Gastrocnemius medialis (tissue), 4 donors: ENCODE measurements at regions not wholly inside any gene's neighbourhood (a gene's known extent, or its start where the extent isn't known, plus 50 kb on each side); places are given as distances from the start of the nearest gene placed in this dataset.
"Not testable (repeated sequence)": the region's sequence is repeated elsewhere in the genome, so short reads cannot be mapped to it uniquely, and the experiment has no call there.

ENCODE experiments used
- ATAC-seq, 2 donors: fragments of 150-250 bp; one replicate each; pipeline ENCODE4 v1.9.1; 2016
- DNase-seq, 2 donors: peaks; one replicate each; pipeline ENCODE4 v3.0.0-alpha.2; 2019
- H3K27ac ChIP-seq, 4 donors: fragments of 200-600 bp; sonication (generic); 1 replicate in 1 of 4; 2 replicates in 3 of 4; pipeline ENCODE4 v1.5.1; 2016 to 2018; ENCODE audit warnings: mild to moderate bottlenecking in 2 of 4, moderate library complexity in 1 of 4
- H3K27me3 ChIP-seq, 3 donors: fragments of 200-600 bp; sonication (generic) in 2 of 3; 1 replicate in 1 of 3; 2 replicates in 2 of 3; pipeline versions ENCODE4 v1.5.1 to v1.6.0; 2016 to 2019; ENCODE audit warnings: mild to moderate bottlenecking in 1 of 3, moderate library complexity in 1 of 3
- H3K36me3 ChIP-seq, 2 donors: fragments of 200-600 bp; sonication (generic) in 1 of 2; one replicate each; pipeline ENCODE4 v1.5.1; 2017 to 2018
- H3K4me1 ChIP-seq, 2 donors: fragments of 200-600 bp; sonication (generic) in 1 of 2; one replicate each; pipeline ENCODE4 v1.5.1; 2016 to 2017; ENCODE audit warnings: mild to moderate bottlenecking in 2 of 2
- H3K4me3 ChIP-seq, 4 donors: fragments of 200-600 bp; sonication (generic) in 3 of 4; 1 replicate in 1 of 4; 2 replicates in 3 of 4; pipeline ENCODE4 v1.5.1; 2016 to 2019; ENCODE audit warnings: mild to moderate bottlenecking in 2 of 4
- H3K9me3 ChIP-seq, 3 donors: fragments of 200-600 bp; sonication (generic) in 2 of 3; 1 replicate in 1 of 3; 2 replicates in 2 of 3; pipeline ENCODE4 v1.5.1; 2016 to 2019
- POLR2A ChIP-seq, 2 donors: fragments of 450-650 bp; IDR thresholded peaks; one replicate each; pipeline ENCODE4 v1.6.1; 2017; ENCODE audit warnings: antibody characterized with exemption in 2 of 2, mild to moderate bottlenecking in 2 of 2, moderate library complexity in 2 of 2
- in situ Hi-C, 4 donors: fragments of 200-750 bp; cut with MboI; loops; one replicate each; pipeline versions ENCODE4 v1.15.0 to v1.8.0; 2017; ENCODE audit warnings: low sequenced_read_pairs in 4 of 4
- intact Hi-C: fragments of 100-400 bp; cut with DNase I; formaldehyde crosslinking; loops from one replicate; pipeline ENCODE4 v1.15.1; 2023; ENCODE audit warnings: low total_unique reads
- TF ChIP-seq, protein P1 (sequence below), 5 experiments: fragments of 450-650 bp in 3 of 5; fragments of 200-600 bp in 2 of 5; sonication (generic) in 2 of 5; IDR thresholded peaks in 4 of 5; conservative IDR thresholded peaks in 1 of 5; 1 replicate in 4 of 5; 2 replicates in 1 of 5; pipeline ENCODE4 v1.5.1; 2016 to 2019; ENCODE audit warnings: antibody characterized with exemption in 5 of 5, mild to moderate bottlenecking in 3 of 5, moderate library complexity in 3 of 5

DNA sequence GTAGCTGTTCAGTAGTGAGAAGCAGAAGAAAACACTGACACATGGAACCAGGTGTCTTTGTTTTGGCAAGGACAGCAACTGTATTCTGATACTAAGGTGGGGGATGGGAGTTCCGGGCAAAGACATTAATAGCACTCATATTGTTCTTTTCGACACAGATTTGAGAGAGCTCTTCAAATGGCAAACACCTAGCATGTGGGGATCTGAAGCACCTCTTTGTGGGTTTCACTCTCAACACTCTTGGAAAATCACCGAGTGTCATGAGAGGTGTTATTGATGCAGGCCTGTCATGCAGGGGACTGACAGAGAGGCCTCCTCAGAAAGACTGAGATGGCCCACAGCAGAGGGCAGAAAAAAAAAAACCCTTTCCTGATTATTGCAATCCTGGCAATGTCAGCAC, 228.4 kb upstream of the VCX start:
- Histone ChIP-seq H3K27me3 (no peaks in the 10 kb centered on the region), H3K27ac (no peak overlapping the region), H3K4me3 (no peak overlapping the region), H3K9me3 (no peaks in the 10 kb centered on the region), H3K36me3 (no peaks in the 10 kb centered on the region), H3K4me1 (no peaks in the 10 kb centered on the region)
- DNase-seq (no peak), ATAC-seq (no peak)
- in situ Hi-C loops (no loop called here), intact Hi-C loops (no loop called here)
- TF ChIP-seq, protein P1, sequence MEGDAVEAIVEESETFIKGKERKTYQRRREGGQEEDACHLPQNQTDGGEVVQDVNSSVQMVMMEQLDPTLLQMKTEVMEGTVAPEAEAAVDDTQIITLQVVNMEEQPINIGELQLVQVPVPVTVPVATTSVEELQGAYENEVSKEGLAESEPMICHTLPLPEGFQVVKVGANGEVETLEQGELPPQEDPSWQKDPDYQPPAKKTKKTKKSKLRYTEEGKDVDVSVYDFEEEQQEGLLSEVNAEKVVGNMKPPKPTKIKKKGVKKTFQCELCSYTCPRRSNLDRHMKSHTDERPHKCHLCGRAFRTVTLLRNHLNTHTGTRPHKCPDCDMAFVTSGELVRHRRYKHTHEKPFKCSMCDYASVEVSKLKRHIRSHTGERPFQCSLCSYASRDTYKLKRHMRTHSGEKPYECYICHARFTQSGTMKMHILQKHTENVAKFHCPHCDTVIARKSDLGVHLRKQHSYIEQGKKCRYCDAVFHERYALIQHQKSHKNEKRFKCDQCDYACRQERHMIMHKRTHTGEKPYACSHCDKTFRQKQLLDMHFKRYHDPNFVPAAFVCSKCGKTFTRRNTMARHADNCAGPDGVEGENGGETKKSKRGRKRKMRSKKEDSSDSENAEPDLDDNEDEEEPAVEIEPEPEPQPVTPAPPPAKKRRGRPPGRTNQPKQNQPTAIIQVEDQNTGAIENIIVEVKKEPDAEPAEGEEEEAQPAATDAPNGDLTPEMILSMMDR (IDR thresholded peaks at IDR 0.05 in 4 of 5, conservative IDR thresholded peaks at IDR 0.05 in 1 of 5) = no peak
- no peak for TF ChIP-seq POLR2A (IDR thresholded peaks at IDR 0.05)

DNA sequence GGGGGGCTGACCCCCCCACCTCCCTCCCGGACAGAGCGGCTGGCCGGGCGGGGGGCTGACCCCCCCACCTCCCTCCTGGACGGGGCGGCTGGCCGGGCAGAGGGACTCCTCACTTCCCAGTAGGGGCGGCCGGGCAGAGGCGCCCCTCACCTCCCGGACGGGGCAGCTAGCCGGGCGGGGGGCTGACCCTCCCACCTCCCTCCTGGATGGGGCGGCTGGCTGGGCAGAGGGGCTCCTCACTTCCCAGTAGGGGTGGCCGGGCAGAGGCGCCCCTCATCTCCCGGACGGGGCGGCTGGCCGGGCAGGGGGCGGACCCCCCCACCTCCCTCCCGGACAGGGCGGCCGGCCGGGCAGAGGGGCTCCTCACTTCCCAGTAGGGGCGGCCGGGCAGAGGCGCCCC, 234.3 kb upstream of the VCX start:
- H3K9me3 ChIP-seq, in situ Hi-C loops, H3K27ac ChIP-seq, H3K27me3 ChIP-seq, H3K4me1 ChIP-seq, ATAC-seq, H3K4me3 ChIP-seq, intact Hi-C loops, DNase-seq, H3K36me3 ChIP-seq: not testable (repeated sequence)

GRCh38 chrX:7606039-7606652, 236.8 kb upstream of the VCX start:
- no peak overlapping the region for H3K4me3 ChIP-seq
- no peaks in the 10 kb centered on the region for H3K9me3 ChIP-seq
- no peaks in the 10 kb centered on the region for H3K27me3 ChIP-seq
- intact Hi-C loops = no loop called here
- DNase-seq = no peak
- no peaks in the 10 kb centered on the region for H3K4me1 ChIP-seq
- TF ChIP-seq, protein P1 (IDR thresholded peaks at IDR 0.05 in 4 of 5, conservative IDR thresholded peaks at IDR 0.05 in 1 of 5) = no peak
- TF ChIP-seq POLR2A (IDR thresholded peaks at IDR 0.05) = no peak
- in situ Hi-C loops = no loop called here
- no peak for ATAC-seq
- no peak overlapping the region for H3K27ac ChIP-seq
- no peaks in the 10 kb centered on the region for H3K36me3 ChIP-seq

DNA sequence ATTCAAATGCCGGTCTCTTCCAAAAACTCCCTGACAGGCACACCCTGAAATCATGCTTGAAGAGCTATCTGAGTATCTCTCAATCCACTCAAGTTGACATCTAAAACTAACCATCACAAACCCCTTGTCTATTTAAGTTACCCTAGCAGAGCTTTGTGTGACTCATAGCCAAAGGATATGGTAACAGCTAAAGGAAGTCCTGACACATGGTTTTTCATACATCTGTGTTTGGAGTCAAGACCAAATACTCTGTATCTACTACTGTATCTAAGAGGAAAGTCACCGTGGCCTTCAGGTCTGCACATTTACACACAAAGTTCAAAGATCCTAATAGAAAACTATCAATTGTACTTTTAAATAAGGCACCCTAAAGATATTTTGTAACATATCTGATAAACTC, 239.6 kb upstream of the VCX start:
- no peaks in the 10 kb centered on the region for H3K4me1 ChIP-seq
- no peak for DNase-seq
- H3K36me3 ChIP-seq = no peaks in the 10 kb centered on the region
- no peak overlapping the region for H3K27ac ChIP-seq
- intact Hi-C loops = no loop called here
- H3K9me3 ChIP-seq = no peaks in the 10 kb centered on the region
- no peaks in the 10 kb centered on the region for H3K27me3 ChIP-seq
- H3K4me3 ChIP-seq = no peak overlapping the region
- no peak for ATAC-seq
- no peak for TF ChIP-seq POLR2A (IDR thresholded peaks at IDR 0.05)
- TF ChIP-seq, protein P1 (IDR thresholded peaks at IDR 0.05 in 4 of 5, conservative IDR thresholded peaks at IDR 0.05 in 1 of 5) = no peak
- in situ Hi-C loops = no loop called here

DNA sequence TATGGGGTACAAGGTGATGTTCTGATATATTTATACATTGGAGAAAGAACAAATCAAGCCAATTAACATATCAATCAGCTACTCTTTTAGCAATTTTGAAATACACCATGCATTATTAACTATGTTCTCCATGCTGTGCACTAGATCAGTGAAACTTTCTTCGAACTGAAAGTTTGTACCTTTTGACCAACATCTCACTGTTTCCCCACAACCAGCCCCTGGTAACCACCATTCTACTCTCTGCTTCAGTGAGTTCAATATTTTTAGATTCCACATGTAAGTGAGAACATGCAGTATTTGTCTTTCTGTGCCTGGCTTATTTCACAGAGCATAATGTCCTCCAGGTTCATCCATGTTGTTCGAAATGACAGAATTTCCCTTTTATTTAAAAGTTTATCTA, 246.1 kb upstream of the VCX start:
- no peak for DNase-seq
- intact Hi-C loops = no loop called here
- H3K27me3 ChIP-seq = no peaks in the 10 kb centered on the region
- ATAC-seq = no peak
- no peaks in the 10 kb centered on the region for H3K36me3 ChIP-seq
- H3K27ac ChIP-seq = no peak overlapping the region
- no peaks in the 10 kb centered on the region for H3K9me3 ChIP-seq
- TF ChIP-seq, protein P1 (IDR thresholded peaks at IDR 0.05 in 4 of 5, conservative IDR thresholded peaks at IDR 0.05 in 1 of 5) = no peak
- no peak for TF ChIP-seq POLR2A (IDR thresholded peaks at IDR 0.05)
- H3K4me1 ChIP-seq = no peaks in the 10 kb centered on the region
- in situ Hi-C loops = no loop called here
- H3K4me3 ChIP-seq = no peak overlapping the region

- in situ Hi-C loops = not testable (repeated sequence)
Measured at GRCh38 chrX:7593370-7593769, 249.6 kb upstream of the VCX start.

More at GRCh38 chrX:7593370-7593769, 249.6 kb upstream of the VCX start:
- intact Hi-C loops, H3K27me3 ChIP-seq, ATAC-seq, H3K36me3 ChIP-seq, DNase-seq, H3K27ac ChIP-seq, H3K4me1 ChIP-seq, H3K9me3 ChIP-seq, H3K4me3 ChIP-seq: not testable (repeated sequence)
